IMR-90 (cell line): ENCODE measurements at regions not wholly inside any gene's neighbourhood (a gene's known extent, or its start where the extent isn't known, plus 50 kb on each side); places are given as distances from the start of the nearest gene placed in this dataset.

ENCODE experiments used
- BHLHE40 ChIP-seq: fragments of 150-350 bp; IDR thresholded peaks from 2 replicates; pipeline ENCODE4 v1.6.1; 2016; ENCODE audit warnings: mild to moderate bottlenecking, low read depth, low read length
- CEBPB ChIP-seq: IDR thresholded peaks from 2 replicates; pipeline ENCODE4 v1.6.1; 2012; ENCODE audit warnings: low read depth, low read length, improper control_type of control experiment
- CTCF ChIP-seq: conservative IDR thresholded peaks from 2 replicates; pipeline ENCODE4 v1.5.1; 2012; ENCODE audit warnings: mild to moderate bottlenecking, low read depth, low read length, improper control_type of control experiment
- FOS ChIP-seq: fragments of 150-350 bp; IDR thresholded peaks from 2 replicates; pipeline ENCODE4 v1.6.1; 2016; ENCODE audit warnings: low read depth, low read length
- MAFK ChIP-seq: IDR thresholded peaks from 2 replicates; pipeline ENCODE4 v1.6.1; 2012; ENCODE audit warnings: low read depth, low read length, improper control_type of control experiment
- MAZ ChIP-seq: IDR thresholded peaks from 2 replicates; pipeline ENCODE4 v1.6.1; 2012; ENCODE audit warnings: low read depth, mild to moderate bottlenecking, low read length, improper control_type of control experiment, moderate library complexity, borderline replicate concordance
- MXI1 ChIP-seq: IDR thresholded peaks from 2 replicates; pipeline ENCODE4 v1.6.1; 2012; ENCODE audit warnings: low read depth, mild to moderate bottlenecking, low read length, moderate library complexity, borderline replicate concordance
- POLR2A ChIP-seq: IDR thresholded peaks from 2 replicates; pipeline ENCODE4 v1.6.1; 2012; ENCODE audit warnings: mild to moderate bottlenecking, low read depth, low read length
- RCOR1 ChIP-seq: IDR thresholded peaks from 2 replicates; pipeline ENCODE4 v1.6.1; 2012; ENCODE audit warnings: mild to moderate bottlenecking, low read length, improper control_type of control experiment; ENCODE audit not compliant: insufficient replicate concordance
- RFX5 ChIP-seq: IDR thresholded peaks from 2 replicates; pipeline ENCODE4 v1.8.0; 2012; ENCODE audit warnings: low read depth, mild to moderate bottlenecking, low read length, moderate library complexity
- SMC3 ChIP-seq: fragments of 150-350 bp; IDR thresholded peaks from 2 replicates; pipeline ENCODE4 v1.6.1; 2016; ENCODE audit warnings: low read depth, mild to moderate bottlenecking, antibody characterized with exemption, low read length, moderate library complexity
- USF2 ChIP-seq: fragments of 150-350 bp; IDR thresholded peaks from 2 replicates; pipeline ENCODE4 v1.6.1; 2017; ENCODE audit warnings: mild to moderate bottlenecking, antibody characterized with exemption, low read length, low read depth

DNA sequence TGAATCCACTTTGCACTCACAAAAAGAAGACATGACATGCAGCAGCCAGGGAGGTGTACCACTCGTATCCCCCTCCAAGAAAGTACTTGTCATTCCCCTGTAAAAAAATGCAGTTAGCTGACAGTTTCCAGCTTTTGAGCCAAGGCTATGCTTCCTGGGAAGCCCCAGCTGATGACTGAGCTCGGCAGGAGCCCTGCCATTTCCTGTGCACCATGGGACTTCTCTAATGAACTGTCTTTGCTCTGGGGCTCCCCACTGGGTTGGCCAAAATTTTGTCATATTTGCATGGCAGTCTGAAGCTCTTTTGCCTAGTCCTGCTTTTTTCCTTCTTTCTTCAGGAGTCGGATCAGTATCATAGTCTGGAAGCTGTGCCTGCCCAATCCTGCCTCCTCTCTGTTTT, 104.5 kb upstream of the MAOA start:
- TF ChIP-seq POLR2A (no peak), SMC3 (no peak), CTCF (no peak), USF2 (no peak), CEBPB (no peak), RFX5 (no peak), MAZ (no peak), MXI1 (no peak), FOS (no peak), RCOR1 (no peak), BHLHE40 (no peak), MAFK (no peak)
